ENCODE measurements at regions not wholly inside any gene's neighbourhood (a gene's known extent, or its start where the extent isn't known, plus 50 kb on each side); places are given as distances from the start of the nearest gene placed in this dataset.

DNA sequence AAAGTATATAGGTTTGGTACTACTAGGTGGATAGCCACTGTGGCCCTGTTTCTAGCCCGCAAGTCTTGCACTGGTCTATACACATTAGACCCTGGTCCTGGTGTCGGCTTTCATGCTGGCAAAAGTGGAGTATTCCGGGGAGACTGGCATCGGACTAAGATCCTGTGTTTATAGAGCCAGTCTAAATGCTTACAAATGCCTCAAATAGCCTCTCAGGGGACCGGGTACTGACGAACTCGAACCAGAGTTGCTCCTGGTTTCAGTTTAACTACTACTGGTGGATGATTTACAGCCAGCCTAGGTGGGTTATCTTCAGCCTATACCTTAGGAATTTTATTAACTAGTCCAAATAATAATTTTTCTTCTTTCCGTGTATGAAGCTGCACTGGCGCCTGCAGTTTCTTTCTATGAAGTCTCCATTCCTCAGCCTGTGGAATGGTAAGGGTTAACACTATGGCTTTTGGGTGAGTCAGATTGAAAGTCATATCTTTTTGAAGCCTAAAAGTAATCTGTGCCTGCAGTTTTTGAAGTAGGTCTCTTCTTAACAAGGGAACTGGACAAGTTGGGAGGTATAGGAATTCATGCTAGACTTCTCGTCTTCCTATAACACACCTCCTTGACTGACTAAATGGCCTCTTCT lies 51.3 kb downstream of the OR10H4 start:
- intact Hi-C loops (cut with DNase I), result no loop called here
- H3K4me1 ChIP-seq (ENCODE audit: control insufficient read depth in 1 of 2, insufficient read depth in 2 of 2, low read length in 2 of 2), result no peaks in the 10 kb centered on the region
- ATAC-seq (ENCODE audit: low FRiP score), result peak; percentile 37
- H3K27ac ChIP-seq (ENCODE audit: low read depth in 1 of 2, low read length in 2 of 2), result peak overlapping the region; percentile 16 to 52
- 10 to 15% methylated on average over 10 of the region's 10 CpGs for WGBS, 2 donors
- no peak for DNase-seq
- no peaks in the 10 kb centered on the region for H3K36me3 ChIP-seq (ENCODE audit: control insufficient read depth in 1 of 2, insufficient read depth in 2 of 2, low read length in 1 of 2)
- H3K9me3 ChIP-seq (ENCODE audit: control insufficient read depth, low read length), result no peaks in the 10 kb centered on the region
- no peaks in the 10 kb centered on the region for H3K27me3 ChIP-seq (ENCODE audit: control insufficient read depth in 1 of 2, insufficient read depth in 2 of 2, low read length in 1 of 2)
- no peak overlapping the region for H3K4me3 ChIP-seq (ENCODE audit: low read length in 2 of 2)

- intact Hi-C loops (cut with DNase I), result loop anchor here in 1 of 2 donors (2.0 kb wide), 1 partner anchor 67 kb away; the partner anchor contains the start of gene CYP4F11
- Histone ChIP-seq H3K27ac (ENCODE audit: low read depth in 1 of 2, low read length in 2 of 2) (no peak overlapping the region), H3K27me3 (ENCODE audit: control insufficient read depth in 1 of 2, insufficient read depth in 2 of 2, low read length in 1 of 2) (no peaks in the 10 kb centered on the region), H3K4me1 (ENCODE audit: control insufficient read depth in 1 of 2, insufficient read depth in 2 of 2, low read length in 2 of 2) (no peaks in the 10 kb centered on the region), H3K36me3 (ENCODE audit: control insufficient read depth in 1 of 2, insufficient read depth in 2 of 2, low read length in 1 of 2) (no peaks in the 10 kb centered on the region), H3K4me3 (ENCODE audit: low read length in 2 of 2) (peak overlapping the region; percentile 3 to 45), H3K9me3 (ENCODE audit: control insufficient read depth, low read length) (no peaks in the 10 kb centered on the region)
- peak in 1 of 2 donors; percentile 58 for DNase-seq
- WGBS, 2 donors, result 24 to 30% methylated on average over 12 of the region's 12 CpGs
- peak; percentile 39 for ATAC-seq (ENCODE audit: low FRiP score)
Measured at GRCh38 chr19:16001481-16002312, 52.9 kb downstream of the OR10H4 start.

- H3K4me1 ChIP-seq (ENCODE audit: control insufficient read depth in 1 of 2, insufficient read depth in 2 of 2, low read length in 2 of 2), result no peaks in the 10 kb centered on the region
- no peak overlapping the region for H3K27ac ChIP-seq (ENCODE audit: low read depth in 1 of 2, low read length in 2 of 2)
- 66 to 69% methylated on average over 11 of the region's 11 CpGs for WGBS, 2 donors
- peak in 1 of 2 donors; percentile 30 for DNase-seq
- no peaks in the 10 kb centered on the region for H3K27me3 ChIP-seq (ENCODE audit: control insufficient read depth in 1 of 2, insufficient read depth in 2 of 2, low read length in 1 of 2)
- intact Hi-C loops (cut with DNase I), result loop anchor here in 1 of 2 donors (2.0 kb wide), 1 partner anchor 68 kb away; the partner anchor contains the start of gene CYP4F11
- H3K9me3 ChIP-seq (ENCODE audit: control insufficient read depth, low read length), result no peaks in the 10 kb centered on the region
- peak overlapping the region in 1 of 2 donors; percentile 45 for H3K4me3 ChIP-seq (ENCODE audit: low read length in 2 of 2)
- no peaks in the 10 kb centered on the region for H3K36me3 ChIP-seq (ENCODE audit: control insufficient read depth in 1 of 2, insufficient read depth in 2 of 2, low read length in 1 of 2)
- ATAC-seq (ENCODE audit: low FRiP score), result no peak
Measured at GRCh38 chr19:16002406-16003384, 53.9 kb downstream of the OR10H4 start.

DNA sequence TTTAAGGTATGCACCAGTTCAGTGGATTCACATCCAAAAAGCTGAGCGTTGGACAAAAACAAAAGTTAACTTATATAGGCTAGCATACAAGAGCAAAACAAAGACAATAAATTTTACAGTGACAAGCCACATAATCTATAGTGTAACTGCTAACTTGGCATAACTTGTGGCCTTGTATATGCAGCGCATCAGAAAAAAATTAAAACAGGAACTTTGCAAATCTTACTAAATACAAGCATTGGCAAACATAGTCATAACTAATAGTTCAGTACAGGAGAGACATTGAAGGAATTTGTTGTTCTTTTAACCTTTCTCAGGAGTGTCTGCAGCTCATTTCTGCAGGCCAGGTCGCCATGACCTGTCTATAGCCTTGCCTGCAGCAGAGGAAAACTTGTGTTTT lies 54.6 kb downstream of the OR10H4 start:
- ATAC-seq (ENCODE audit: low FRiP score) (no peak), DNase-seq (no peak)
- Histone ChIP-seq H3K4me1 (ENCODE audit: control insufficient read depth in 1 of 2, insufficient read depth in 2 of 2, low read length in 2 of 2) (no peaks in the 10 kb centered on the region), H3K27me3 (ENCODE audit: control insufficient read depth in 1 of 2, insufficient read depth in 2 of 2, low read length in 1 of 2) (no peaks in the 10 kb centered on the region), H3K27ac (ENCODE audit: low read depth in 1 of 2, low read length in 2 of 2) (no peak overlapping the region), H3K4me3 (ENCODE audit: low read length in 2 of 2) (no peak overlapping the region), H3K36me3 (ENCODE audit: control insufficient read depth in 1 of 2, insufficient read depth in 2 of 2, low read length in 1 of 2) (no peaks in the 10 kb centered on the region), H3K9me3 (ENCODE audit: control insufficient read depth, low read length) (no peaks in the 10 kb centered on the region)
- intact Hi-C loops (cut with DNase I), result loop anchor here in 1 of 2 donors (2.0 kb wide), 1 partner anchor 69 kb away; the partner anchor contains the start of gene CYP4F11
- 94 to 95% methylated on average over 3 of the region's 3 CpGs for WGBS, 2 donors

- DNase-seq (no peak), ATAC-seq (ENCODE audit: low FRiP score) (no peak)
- H3K27ac ChIP-seq (ENCODE audit: low read depth in 1 of 2, low read length in 2 of 2), result no peak overlapping the region
- no peak overlapping the region for H3K4me3 ChIP-seq (ENCODE audit: low read length in 2 of 2)
- no peaks in the 10 kb centered on the region for H3K4me1 ChIP-seq (ENCODE audit: control insufficient read depth in 1 of 2, insufficient read depth in 2 of 2, low read length in 2 of 2)
- intact Hi-C loops (cut with DNase I), result no loop called here
- H3K36me3 ChIP-seq (ENCODE audit: control insufficient read depth in 1 of 2, insufficient read depth in 2 of 2, low read length in 1 of 2), result no peaks in the 10 kb centered on the region
- H3K27me3 ChIP-seq (ENCODE audit: control insufficient read depth in 1 of 2, insufficient read depth in 2 of 2, low read length in 1 of 2), result no peaks in the 10 kb centered on the region
- WGBS, 2 donors, result 81 to 87% methylated on average over 3 of the region's 3 CpGs
- H3K9me3 ChIP-seq (ENCODE audit: control insufficient read depth, low read length), result no peaks in the 10 kb centered on the region
Measured at GRCh38 chr19:16005925-16006324, 57.1 kb downstream of the OR10H4 start.

- no peaks in the 10 kb centered on the region for H3K4me1 ChIP-seq (ENCODE audit: control insufficient read depth in 1 of 2, insufficient read depth in 2 of 2, low read length in 2 of 2)
- ATAC-seq (ENCODE audit: low FRiP score), result no peak
- no peaks in the 10 kb centered on the region for H3K27me3 ChIP-seq (ENCODE audit: control insufficient read depth in 1 of 2, insufficient read depth in 2 of 2, low read length in 1 of 2)
- WGBS, 2 donors, result 93 to 94% methylated on average over 4 of the region's 4 CpGs
- intact Hi-C loops (cut with DNase I), result no loop called here
- no peak overlapping the region for H3K4me3 ChIP-seq (ENCODE audit: low read length in 2 of 2)
- no peaks in the 10 kb centered on the region for H3K36me3 ChIP-seq (ENCODE audit: control insufficient read depth in 1 of 2, insufficient read depth in 2 of 2, low read length in 1 of 2)
- no peak for DNase-seq
- H3K9me3 ChIP-seq (ENCODE audit: control insufficient read depth, low read length), result no peaks in the 10 kb centered on the region
- H3K27ac ChIP-seq (ENCODE audit: low read depth in 1 of 2, low read length in 2 of 2), result no peak overlapping the region
Measured at GRCh38 chr19:16012552-16012951, 63.7 kb upstream of the TPM4 start.

DNA sequence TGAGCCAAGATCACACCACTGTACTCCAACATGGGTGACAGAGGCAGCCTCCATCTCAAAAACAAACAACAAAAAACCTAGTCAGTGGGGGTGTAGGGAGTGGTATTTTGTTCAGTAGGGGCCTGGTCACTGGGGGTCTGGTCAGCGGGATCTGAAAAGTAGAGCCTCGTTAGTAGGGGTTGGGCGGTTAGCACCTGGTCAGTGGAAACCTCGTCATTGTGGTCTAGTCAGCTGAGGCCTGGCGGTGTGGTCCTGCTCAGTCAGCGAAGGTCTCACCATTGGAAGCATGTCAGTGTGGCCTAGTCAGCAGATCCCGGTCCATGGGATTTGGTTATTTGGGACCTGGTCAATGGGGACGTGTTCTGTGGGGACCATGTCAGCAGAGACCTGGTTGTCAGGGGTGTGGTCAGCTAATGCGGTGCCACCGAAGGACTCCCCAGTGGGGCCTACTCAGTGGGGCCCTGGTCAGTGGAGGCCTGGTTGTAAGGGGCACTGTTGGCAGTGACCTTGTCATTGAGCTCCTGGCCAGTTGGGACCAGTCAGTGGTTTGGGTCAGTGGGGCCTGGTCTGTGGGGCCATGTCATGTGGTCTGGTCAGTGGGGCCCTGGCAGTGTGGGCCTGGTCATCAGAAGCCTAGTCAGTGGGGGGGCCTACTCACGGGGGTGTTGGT lies 63.0 kb upstream of the TPM4 start:
- H3K4me3 ChIP-seq (ENCODE audit: low read length in 2 of 2), result no peak overlapping the region
- DNase-seq (peak in 1 of 2 donors; percentile 66), ATAC-seq (ENCODE audit: low FRiP score) (no peak)
- H3K9me3 ChIP-seq (ENCODE audit: control insufficient read depth, low read length), result no peaks in the 10 kb centered on the region
- 97 to 98% methylated on average over 10 to 11 of the region's 11 CpGs for WGBS, 2 donors
- H3K27me3 ChIP-seq (ENCODE audit: control insufficient read depth in 1 of 2, insufficient read depth in 2 of 2, low read length in 1 of 2), result no peaks in the 10 kb centered on the region
- intact Hi-C loops (cut with DNase I), result no loop called here
- no peaks in the 10 kb centered on the region for H3K4me1 ChIP-seq (ENCODE audit: control insufficient read depth in 1 of 2, insufficient read depth in 2 of 2, low read length in 2 of 2)
- H3K36me3 ChIP-seq (ENCODE audit: control insufficient read depth in 1 of 2, insufficient read depth in 2 of 2, low read length in 1 of 2), result no peaks in the 10 kb centered on the region
- H3K27ac ChIP-seq (ENCODE audit: low read depth in 1 of 2, low read length in 2 of 2), result no peak overlapping the region
